Naive thymus-derived CD4-positive, alpha-beta T cell (primary cell): ENCODE measurements at regions not wholly inside any gene's neighbourhood (a gene's known extent, or its start where the extent isn't known, plus 50 kb on each side); places are given as distances from the start of the nearest gene placed in this dataset.

Experiments
- ATAC-seq: fragments of 150-1000 bp; cut with Tn5 transposase; 2 replicates; pipeline ENCODE4 v1.10.0; 2021; ENCODE audit warnings: mild to moderate bottlenecking, moderate library complexity
- CTCF ChIA-PET: fragments of 350-600 bp; sonication (Branson Sonifier 250); formaldehyde crosslinking; loops from one replicate; lab custom pipeline; 2021; ENCODE audit warnings: antibody characterized with exemption; lab: Charles Lee
- POLR2A ChIA-PET: fragments of 350-600 bp; sonication (Branson Sonifier 250); formaldehyde crosslinking; loops from one replicate; lab custom pipeline; 2021; ENCODE audit warnings: antibody characterized with exemption, inconsistent platforms; lab: Charles Lee
- DNase-seq, 9 donors: peaks; one replicate each; pipeline versions ENCODE4 v3.0.0 to v3.0.0-alpha.2; 2020 to 2022; ENCODE audit warnings: mixed read lengths in 1 of 9
- H3K27ac ChIP-seq: one replicate; pipeline ENCODE4 v1.7.0; 2013; ENCODE audit warnings: mild to moderate bottlenecking, low read depth, low read length, moderate library complexity
- H3K27me3 ChIP-seq, 2 donors: one replicate each; pipeline ENCODE4 v1.7.0; 2013; ENCODE audit warnings: low read length in 2 of 2, mild to moderate bottlenecking in 2 of 2, moderate library complexity in 2 of 2; ENCODE audit not compliant: control insufficient read depth in 2 of 2, insufficient read depth in 2 of 2
- H3K36me3 ChIP-seq, 3 experiments: 1 replicate in 2 of 3; 2 replicates in 1 of 3; pipeline ENCODE4 v1.7.0; 2013; ENCODE audit warnings: low read length in 3 of 3, mild to moderate bottlenecking in 3 of 3, moderate library complexity in 1 of 3; ENCODE audit not compliant: insufficient read depth in 3 of 3, control insufficient read depth in 2 of 3
- H3K4me1 ChIP-seq, 2 donors: one replicate each; pipeline ENCODE4 v1.7.0; 2013; ENCODE audit warnings: low read length in 2 of 2, mild to moderate bottlenecking in 2 of 2, moderate library complexity in 1 of 2; ENCODE audit not compliant: control insufficient read depth in 2 of 2, insufficient read depth in 2 of 2
- H3K4me3 ChIP-seq: 2 replicates; pipeline ENCODE4 v1.7.0; 2013; ENCODE audit warnings: mild to moderate bottlenecking, low read length
- H3K9me3 ChIP-seq, 3 experiments: 1 replicate in 2 of 3; 2 replicates in 1 of 3; pipeline ENCODE4 v1.7.0; 2013; ENCODE audit warnings: low read length in 3 of 3; ENCODE audit not compliant: control insufficient read depth in 2 of 3
- H3K27ac Mint-ChIP-seq, 9 donors: one replicate each; pipeline ENCODE4 v1.8.0; 2020 to 2022; ENCODE audit warnings: mixed read lengths in 9 of 9, mild to moderate bottlenecking in 8 of 9, moderate library complexity in 5 of 9, inconsistent platforms in 2 of 9
- H3K27me3 Mint-ChIP-seq, 5 donors: one replicate each; pipeline ENCODE4 v1.8.0; 2021 to 2022; ENCODE audit warnings: mixed read lengths in 5 of 5, mild to moderate bottlenecking in 1 of 5
- H3K36me3 Mint-ChIP-seq, 5 donors: one replicate each; pipeline ENCODE4 v1.8.0; 2020 to 2022; ENCODE audit warnings: mixed read lengths in 5 of 5, mild to moderate bottlenecking in 3 of 5, inconsistent platforms in 1 of 5
- H3K4me1 Mint-ChIP-seq, 7 donors: one replicate each; pipeline ENCODE4 v1.8.0; 2020 to 2022; ENCODE audit warnings: mixed read lengths in 7 of 7, mild to moderate bottlenecking in 3 of 7, inconsistent platforms in 1 of 7
- H3K4me3 Mint-ChIP-seq, 10 donors: one replicate each; pipeline ENCODE4 v1.8.0; 2020 to 2022; ENCODE audit warnings: mild to moderate bottlenecking in 10 of 10, mixed read lengths in 10 of 10, moderate library complexity in 6 of 10, inconsistent platforms in 2 of 10
- H3K9me3 Mint-ChIP-seq, 11 donors: one replicate each; pipeline ENCODE4 v1.8.0; 2020 to 2022; ENCODE audit warnings: mixed read lengths in 11 of 11, mild to moderate bottlenecking in 4 of 11, inconsistent platforms in 1 of 11, moderate library complexity in 1 of 11
- intact Hi-C, 2 donors: fragments of 100-400 bp; cut with micrococcal nuclease; formaldehyde crosslinking; loops; one replicate each; pipeline ENCODE4 v1.15.1; 2023

GRCh38 chr14:101114726-101115515 is 211.4 kb upstream of the RTL1 start:
- no peak overlapping the region for H3K4me3 Mint-ChIP-seq
- ATAC-seq, result no peak
- no peaks in the 10 kb centered on the region for H3K27me3 ChIP-seq
- H3K4me1 ChIP-seq, result no peaks in the 10 kb centered on the region
- H3K36me3 ChIP-seq, result no peaks in the 10 kb centered on the region
- no peak overlapping the region for H3K27ac Mint-ChIP-seq
- peaks cover 0 to 10% (median 6%) of the 10 kb centered on the region in 7 donors for H3K4me1 Mint-ChIP-seq
- ChIA-PET POLR2A (no interaction called here), CTCF (no interaction called here)
- H3K9me3 ChIP-seq, result no peaks in the 10 kb centered on the region
- DNase-seq, result peak in 1 of 9 donors; percentile 12
- H3K36me3 Mint-ChIP-seq, result no peaks in the 10 kb centered on the region
- peaks cover 0 to 1% (median 0%) of the 10 kb centered on the region in 5 donors for H3K27me3 Mint-ChIP-seq
- no peaks in the 10 kb centered on the region for H3K9me3 Mint-ChIP-seq
- H3K4me3 ChIP-seq, result no peak overlapping the region
- intact Hi-C loops, result no loop called here
- H3K27ac ChIP-seq, result no peak overlapping the region

- peak in 1 of 9 donors; percentile 2 for DNase-seq
- H3K27ac ChIP-seq, result no peak overlapping the region
- H3K9me3 ChIP-seq, result no peaks in the 10 kb centered on the region
- Mint-ChIP-seq H3K27ac (no peak overlapping the region), H3K4me3 (no peak overlapping the region), H3K9me3 (no peaks in the 10 kb centered on the region), H3K36me3 (no peaks in the 10 kb centered on the region), H3K4me1 (peaks cover 2 to 17% (median 14%) of the 10 kb centered on the region in 7 donors), H3K27me3 (peaks cover 0 to 8% (median 0%) of the 10 kb centered on the region in 5 donors)
- ChIA-PET CTCF (no interaction called here), POLR2A (no interaction called here)
- H3K4me3 ChIP-seq, result no peak overlapping the region
- peaks cover 0 to 6% of the 10 kb centered on the region in 2 donors for H3K4me1 ChIP-seq
- intact Hi-C loops, result no loop called here
- no peaks in the 10 kb centered on the region for H3K27me3 ChIP-seq
- no peak for ATAC-seq
- no peaks in the 10 kb centered on the region for H3K36me3 ChIP-seq
Measured at GRCh38 chr14:101115652-101116051, 212.1 kb upstream of the RTL1 start.

DNA sequence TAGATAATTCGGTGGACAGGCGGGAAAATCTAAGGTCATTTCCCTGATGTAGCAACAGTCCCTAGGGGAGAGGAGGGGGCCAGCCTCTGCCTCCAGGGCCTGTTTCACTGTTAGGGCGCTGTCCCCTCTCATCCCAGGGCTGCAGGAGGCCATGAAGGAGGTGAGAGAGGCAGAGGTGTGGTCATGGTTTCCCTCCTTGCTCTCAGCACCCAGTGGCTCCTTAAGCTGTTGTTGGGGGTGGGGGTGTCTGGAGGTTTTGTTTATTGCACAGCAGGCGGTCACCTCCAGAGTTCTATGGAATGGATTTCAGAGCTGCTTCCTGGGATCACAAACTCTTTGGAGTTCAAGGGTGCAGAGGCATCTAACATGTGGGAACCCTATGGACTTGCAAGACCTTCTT is 212.5 kb upstream of the RTL1 start:
- POLR2A ChIA-PET, result no interaction called here
- no peaks in the 10 kb centered on the region for H3K9me3 Mint-ChIP-seq
- no peaks in the 10 kb centered on the region for H3K9me3 ChIP-seq
- H3K27ac ChIP-seq, result no peak overlapping the region
- no peak overlapping the region for H3K4me3 ChIP-seq
- H3K4me1 ChIP-seq, result peaks cover 0 to 9% of the 10 kb centered on the region in 2 donors
- H3K36me3 ChIP-seq, result no peaks in the 10 kb centered on the region
- peaks cover 3 to 22% (median 18%) of the 10 kb centered on the region in 7 donors for H3K4me1 Mint-ChIP-seq
- no peaks in the 10 kb centered on the region for H3K27me3 ChIP-seq
- H3K36me3 Mint-ChIP-seq, result no peaks in the 10 kb centered on the region
- CTCF ChIA-PET, result no interaction called here
- peaks cover 0 to 8% (median 0%) of the 10 kb centered on the region in 5 donors for H3K27me3 Mint-ChIP-seq
- ATAC-seq, result no peak
- no peak overlapping the region for H3K27ac Mint-ChIP-seq
- intact Hi-C loops, result no loop called here
- H3K4me3 Mint-ChIP-seq, result no peak overlapping the region
- peak in 1 of 9 donors; percentile 1 for DNase-seq

DNA sequence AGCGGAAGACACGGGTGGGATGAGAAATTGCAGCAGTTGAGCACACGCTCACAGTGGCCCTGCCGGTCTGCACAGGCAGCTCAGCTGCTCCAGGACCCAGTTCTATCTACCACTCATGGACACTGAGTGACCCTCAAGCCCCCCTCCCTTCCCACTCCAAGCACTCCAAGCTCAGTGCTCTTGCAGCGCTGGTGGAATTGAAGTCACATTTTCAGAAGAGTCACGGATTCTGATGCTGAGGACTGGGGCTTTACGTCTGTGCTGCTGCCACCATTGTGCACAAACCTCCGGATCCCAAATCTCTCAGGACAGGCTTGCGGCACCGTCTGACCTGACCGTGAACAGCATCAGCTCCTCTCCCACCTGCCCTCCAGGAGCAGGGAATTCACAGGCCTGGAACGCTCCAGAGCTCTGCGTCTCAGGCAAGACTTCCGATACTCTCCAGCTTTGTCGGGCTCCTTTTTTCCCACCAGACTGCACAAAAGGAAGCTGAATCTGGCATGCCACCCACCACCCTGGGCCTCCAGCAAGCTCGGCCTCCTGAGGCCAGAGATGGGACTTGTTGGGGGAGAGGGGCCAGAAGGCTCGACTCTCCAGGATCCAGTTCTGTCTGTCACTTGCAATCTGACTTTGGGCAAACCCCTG is 213.1 kb upstream of the RTL1 start:
- Histone ChIP-seq H3K36me3 (no peaks in the 10 kb centered on the region), H3K27me3 (no peaks in the 10 kb centered on the region), H3K4me3 (no peak overlapping the region), H3K4me1 (peaks cover 0 to 14% of the 10 kb centered on the region in 2 donors), H3K9me3 (no peaks in the 10 kb centered on the region), H3K27ac (no peak overlapping the region)
- ATAC-seq (no peak), DNase-seq (peak in 1 of 9 donors; percentile 7)
- H3K4me1 Mint-ChIP-seq, result peaks cover 7 to 27% (median 22%) of the 10 kb centered on the region in 7 donors
- ChIA-PET POLR2A (no interaction called here), CTCF (no interaction called here)
- H3K4me3 Mint-ChIP-seq, result no peak overlapping the region
- no peaks in the 10 kb centered on the region for H3K36me3 Mint-ChIP-seq
- no peaks in the 10 kb centered on the region for H3K9me3 Mint-ChIP-seq
- intact Hi-C loops, result no loop called here
- H3K27ac Mint-ChIP-seq, result no peak overlapping the region
- H3K27me3 Mint-ChIP-seq, result peaks cover 0 to 8% (median 0%) of the 10 kb centered on the region in 5 donors

DNA sequence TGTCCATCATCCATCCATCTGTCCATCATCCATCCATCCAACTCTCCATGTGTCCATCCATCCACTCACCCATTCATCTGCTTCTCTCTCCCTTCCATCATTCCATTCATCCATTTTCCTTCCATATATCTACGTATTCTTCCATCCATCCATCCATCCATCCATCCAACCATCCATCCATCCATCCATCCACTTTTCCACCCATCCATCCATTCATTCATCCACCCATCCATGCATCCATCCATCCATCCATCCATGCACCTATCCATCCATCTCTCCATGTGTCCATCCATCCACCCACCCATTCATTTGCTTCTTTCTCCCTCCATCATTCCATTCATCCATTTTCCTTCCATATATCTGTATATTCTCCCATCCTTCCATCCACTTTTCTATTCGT is 214.0 kb upstream of the RTL1 start:
- Mint-ChIP-seq H3K27ac (no peak overlapping the region), H3K36me3 (no peaks in the 10 kb centered on the region), H3K27me3 (peaks cover 0 to 8% (median 0%) of the 10 kb centered on the region in 5 donors), H3K4me3 (peak overlapping the region in 1 of 10 donors; percentile 40), H3K9me3 (no peaks in the 10 kb centered on the region), H3K4me1 (peaks cover 8 to 29% (median 23%) of the 10 kb centered on the region in 7 donors)
- no peaks in the 10 kb centered on the region for H3K27me3 ChIP-seq
- DNase-seq, result no peak
- CTCF ChIA-PET, result no interaction called here
- no peak for ATAC-seq
- peaks cover 0 to 15% of the 10 kb centered on the region in 2 donors for H3K4me1 ChIP-seq
- no peak overlapping the region for H3K27ac ChIP-seq
- no peaks in the 10 kb centered on the region for H3K36me3 ChIP-seq
- POLR2A ChIA-PET, result no interaction called here
- no peak overlapping the region for H3K4me3 ChIP-seq
- H3K9me3 ChIP-seq, result no peaks in the 10 kb centered on the region
- intact Hi-C loops, result no loop called here

DNA sequence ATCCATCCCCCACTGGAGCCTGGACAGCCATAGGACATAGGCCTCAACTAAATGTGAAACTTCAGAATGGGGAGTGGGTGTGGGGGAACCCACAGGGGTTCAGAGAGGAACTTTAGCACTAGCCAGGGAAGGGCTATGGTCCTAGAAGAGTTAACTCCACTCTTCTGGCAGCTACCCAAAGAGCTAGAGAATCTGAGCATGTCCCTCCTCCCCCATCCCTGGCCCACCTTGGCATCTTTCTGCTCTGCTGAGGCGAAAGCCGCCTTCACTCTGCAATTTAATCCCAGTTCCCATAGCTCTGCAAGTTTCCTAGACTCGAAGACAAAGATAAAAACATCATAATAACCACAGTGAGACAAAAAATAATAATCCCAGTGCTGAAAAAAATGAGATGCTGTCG is 214.7 kb upstream of the RTL1 start:
- Histone ChIP-seq H3K4me3 (no peak overlapping the region), H3K27ac (no peak overlapping the region), H3K27me3 (no peaks in the 10 kb centered on the region), H3K9me3 (no peaks in the 10 kb centered on the region), H3K4me1 (peaks cover 0 to 15% of the 10 kb centered on the region in 2 donors), H3K36me3 (no peaks in the 10 kb centered on the region)
- Mint-ChIP-seq H3K27ac (no peak overlapping the region), H3K9me3 (no peaks in the 10 kb centered on the region), H3K4me1 (peaks cover 8 to 29% (median 23%) of the 10 kb centered on the region in 7 donors), H3K36me3 (no peaks in the 10 kb centered on the region), H3K27me3 (peaks cover 0 to 8% (median 0%) of the 10 kb centered on the region in 5 donors), H3K4me3 (no peak overlapping the region)
- ATAC-seq (no peak), DNase-seq (peak in 1 of 9 donors; percentile 1)
- intact Hi-C loops, result no loop called here
- ChIA-PET CTCF (no interaction called here), POLR2A (no interaction called here)
